ENCODE measurements at regions not wholly inside any gene's neighbourhood (a gene's known extent, or its start where the extent isn't known, plus 50 kb on each side); places are given as distances from the start of the nearest gene placed in this dataset.

- no peaks in the 10 kb centered on the region for H3F3A ChIP-seq (ENCODE audit: control insufficient read depth, insufficient read depth)
- H3K36me3 ChIP-seq (ENCODE audit: control insufficient read depth, low read length), result no peaks in the 10 kb centered on the region
- no peaks in the 10 kb centered on the region for H3K4me1 ChIP-seq (ENCODE audit: control insufficient read depth, low read length)
- H3K9me2 ChIP-seq (replicated peaks; ENCODE audit: control insufficient read depth, low read length), result no peaks in the 10 kb centered on the region
- H3K79me2 ChIP-seq (ENCODE audit: control insufficient read depth, low read length), result no peaks in the 10 kb centered on the region
- no peaks in the 10 kb centered on the region for H3K9me3 ChIP-seq (ENCODE audit: control insufficient read depth, insufficient read depth, low read length)
- H4K20me1 ChIP-seq (ENCODE audit: control insufficient read depth, insufficient read depth, low read depth, low read length), result no peaks in the 10 kb centered on the region
- H3K27me3 ChIP-seq (ENCODE audit: control insufficient read depth, low read length), result no peaks in the 10 kb centered on the region
- H3K4me3 ChIP-seq (ENCODE audit: low read length), result no peak overlapping the region
- H3K27ac ChIP-seq (ENCODE audit: low read depth, low read length), result no peak overlapping the region
- TF ChIP-seq, protein P1, sequence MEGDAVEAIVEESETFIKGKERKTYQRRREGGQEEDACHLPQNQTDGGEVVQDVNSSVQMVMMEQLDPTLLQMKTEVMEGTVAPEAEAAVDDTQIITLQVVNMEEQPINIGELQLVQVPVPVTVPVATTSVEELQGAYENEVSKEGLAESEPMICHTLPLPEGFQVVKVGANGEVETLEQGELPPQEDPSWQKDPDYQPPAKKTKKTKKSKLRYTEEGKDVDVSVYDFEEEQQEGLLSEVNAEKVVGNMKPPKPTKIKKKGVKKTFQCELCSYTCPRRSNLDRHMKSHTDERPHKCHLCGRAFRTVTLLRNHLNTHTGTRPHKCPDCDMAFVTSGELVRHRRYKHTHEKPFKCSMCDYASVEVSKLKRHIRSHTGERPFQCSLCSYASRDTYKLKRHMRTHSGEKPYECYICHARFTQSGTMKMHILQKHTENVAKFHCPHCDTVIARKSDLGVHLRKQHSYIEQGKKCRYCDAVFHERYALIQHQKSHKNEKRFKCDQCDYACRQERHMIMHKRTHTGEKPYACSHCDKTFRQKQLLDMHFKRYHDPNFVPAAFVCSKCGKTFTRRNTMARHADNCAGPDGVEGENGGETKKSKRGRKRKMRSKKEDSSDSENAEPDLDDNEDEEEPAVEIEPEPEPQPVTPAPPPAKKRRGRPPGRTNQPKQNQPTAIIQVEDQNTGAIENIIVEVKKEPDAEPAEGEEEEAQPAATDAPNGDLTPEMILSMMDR (IDR thresholded peaks at IDR 0.05; ENCODE audit: low read depth, low read length, poor library complexity, severe bottlenecking), result no peak
- no peak for TF ChIP-seq EZH2phosphoT487 (IDR thresholded peaks at IDR 0.05; ENCODE audit: borderline replicate concordance, low read length)
- no peak overlapping the region for H3K4me2 ChIP-seq (ENCODE audit: low read length)
Observed at GRCh38 chr12:111193977-111194702, 174.8 kb downstream of the PHETA1 start.

GRCh38 chr12:111193496-111193895 lies 175.4 kb downstream of the PHETA1 start:
- Histone ChIP-seq H3K4me1 (ENCODE audit: control insufficient read depth, low read length) (no peaks in the 10 kb centered on the region), H4K20me1 (ENCODE audit: control insufficient read depth, insufficient read depth, low read depth, low read length) (no peaks in the 10 kb centered on the region), H3K4me2 (ENCODE audit: low read length) (no peak overlapping the region), H3K79me2 (ENCODE audit: control insufficient read depth, low read length) (no peaks in the 10 kb centered on the region), H3K27me3 (ENCODE audit: control insufficient read depth, low read length) (no peaks in the 10 kb centered on the region), H3K9me2 (replicated peaks; ENCODE audit: control insufficient read depth, low read length) (no peaks in the 10 kb centered on the region), H3F3A (ENCODE audit: control insufficient read depth, insufficient read depth) (no peaks in the 10 kb centered on the region), H3K9me3 (ENCODE audit: control insufficient read depth, insufficient read depth, low read length) (no peaks in the 10 kb centered on the region), H3K27ac (ENCODE audit: low read depth, low read length) (no peak overlapping the region), H3K36me3 (ENCODE audit: control insufficient read depth, low read length) (no peaks in the 10 kb centered on the region), H3K4me3 (ENCODE audit: low read length) (no peak overlapping the region)
- TF ChIP-seq, protein P1 (IDR thresholded peaks at IDR 0.05; ENCODE audit: low read depth, low read length, poor library complexity, severe bottlenecking), result no peak
- TF ChIP-seq EZH2phosphoT487 (IDR thresholded peaks at IDR 0.05; ENCODE audit: borderline replicate concordance, low read length), result no peak

DNA sequence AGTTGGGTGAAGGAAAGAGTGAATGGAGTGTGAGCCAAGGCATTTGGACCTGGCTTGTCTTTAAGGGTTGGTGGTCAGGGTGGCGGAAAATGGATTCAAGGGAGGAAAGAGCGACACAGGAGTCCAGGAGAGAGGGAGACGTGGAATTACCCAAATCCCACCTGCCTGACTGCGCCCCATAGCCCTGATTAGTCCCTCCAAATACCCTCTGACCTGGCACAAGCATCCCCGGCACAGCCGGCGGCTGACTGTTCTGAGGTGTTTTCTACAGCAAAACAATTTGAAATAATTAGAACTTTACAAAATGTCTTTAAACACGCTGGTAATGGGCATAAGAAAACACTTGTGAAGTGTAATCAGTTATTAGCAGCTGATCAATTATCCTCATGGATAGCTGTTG lies 175.8 kb downstream of the PHETA1 start:
- Histone ChIP-seq H3K9me3 (ENCODE audit: control insufficient read depth, insufficient read depth, low read length) (no peaks in the 10 kb centered on the region), H3F3A (ENCODE audit: control insufficient read depth, insufficient read depth) (no peaks in the 10 kb centered on the region), H4K20me1 (ENCODE audit: control insufficient read depth, insufficient read depth, low read depth, low read length) (no peaks in the 10 kb centered on the region), H3K4me1 (ENCODE audit: control insufficient read depth, low read length) (no peaks in the 10 kb centered on the region), H3K27me3 (ENCODE audit: control insufficient read depth, low read length) (no peaks in the 10 kb centered on the region), H3K4me2 (ENCODE audit: low read length) (no peak overlapping the region), H3K36me3 (ENCODE audit: control insufficient read depth, low read length) (no peaks in the 10 kb centered on the region), H3K4me3 (ENCODE audit: low read length) (no peak overlapping the region), H3K27ac (ENCODE audit: low read depth, low read length) (no peak overlapping the region), H3K79me2 (ENCODE audit: control insufficient read depth, low read length) (no peaks in the 10 kb centered on the region), H3K9me2 (replicated peaks; ENCODE audit: control insufficient read depth, low read length) (no peaks in the 10 kb centered on the region)
- TF ChIP-seq, protein P1 (IDR thresholded peaks at IDR 0.05; ENCODE audit: low read depth, low read length, poor library complexity, severe bottlenecking), result no peak
- TF ChIP-seq EZH2phosphoT487 (IDR thresholded peaks at IDR 0.05; ENCODE audit: borderline replicate concordance, low read length), result no peak
